GM23338 (cell line): ENCODE measurements at regions not wholly inside any gene's neighbourhood (a gene's known extent, or its start where the extent isn't known, plus 50 kb on each side); places are given as distances from the start of the nearest gene placed in this dataset.

Experiments
- ATAC-seq: fragments of 200-7000 bp; cut with Tn5 transposase; 3 replicates; pipeline ENCODE4 v1.9.1; 2020
- DNase-seq: peaks from one replicate; pipeline ENCODE4 v3.0.0-alpha.2; 2015; ENCODE audit warnings: low spot score
- H2AFZ ChIP-seq: fragments of 200-600 bp; sonication (generic); 2 replicates; pipeline ENCODE4 v1.8.0; 2016; ENCODE audit warnings: antibody characterized with exemption, mild to moderate bottlenecking, moderate library complexity
- H3F3A ChIP-seq: fragments of 200-600 bp; sonication (generic); replicated peaks from 2 replicates; pipeline ENCODE4 v1.8.0; 2017; ENCODE audit warnings: antibody characterized with exemption, mixed run types, low read depth
- H3K27ac ChIP-seq: fragments of 200-600 bp; sonication (generic); 2 replicates; pipeline ENCODE4 v1.6.1; 2016; ENCODE audit warnings: low read depth
- H3K27me3 ChIP-seq: fragments of 200-600 bp; sonication (generic); 2 replicates; pipeline ENCODE4 v1.8.0; 2016; ENCODE audit warnings: mild to moderate bottlenecking, mixed run types, moderate library complexity; ENCODE audit not compliant: insufficient read depth
- H3K36me3 ChIP-seq: fragments of 200-600 bp; sonication (generic); 2 replicates; pipeline ENCODE4 v1.8.0; 2016; ENCODE audit warnings: mild to moderate bottlenecking; ENCODE audit not compliant: insufficient read depth
- H3K4me1 ChIP-seq: fragments of 200-600 bp; sonication (generic); 2 replicates; pipeline ENCODE4 v1.8.0; 2016; ENCODE audit warnings: mild to moderate bottlenecking, moderate library complexity; ENCODE audit not compliant: insufficient read depth
- H3K4me2 ChIP-seq: fragments of 200-600 bp; sonication (generic); 2 replicates; pipeline ENCODE4 v1.7.1; 2017; ENCODE audit warnings: mixed run types
- H3K4me3 ChIP-seq: fragments of 200-600 bp; sonication (generic); 2 replicates; pipeline ENCODE4 v1.6.1; 2016; ENCODE audit warnings: mixed run types
- H3K79me2 ChIP-seq: fragments of 200-600 bp; sonication (generic); replicated peaks from 2 replicates; pipeline ENCODE4 v1.8.0; 2017; ENCODE audit warnings: mild to moderate bottlenecking; ENCODE audit not compliant: insufficient read depth
- H3K9me2 ChIP-seq: fragments of 200-600 bp; sonication (generic); 2 replicates; pipeline ENCODE4 v1.8.0; 2017; ENCODE audit not compliant: insufficient read depth
- H4K20me1 ChIP-seq: fragments of 200-600 bp; sonication (generic); replicated peaks from 2 replicates; pipeline ENCODE4 v1.8.0; 2017; ENCODE audit warnings: mild to moderate bottlenecking; ENCODE audit not compliant: insufficient read depth
- H3K27ac Mint-ChIP-seq: 2 replicates; pipeline ENCODE4 v1.8.0; 2020; ENCODE audit warnings: inconsistent platforms, mild to moderate bottlenecking, moderate library complexity, mixed read lengths
- H3K27me3 Mint-ChIP-seq: 3 replicates; pipeline ENCODE4 v1.8.0; 2022; ENCODE audit warnings: low read depth, mild to moderate bottlenecking, moderate library complexity, mixed read lengths, inconsistent platforms; ENCODE audit not compliant: insufficient read depth, poor library complexity
- H3K36me3 Mint-ChIP-seq: 3 replicates; pipeline ENCODE4 v1.8.0; 2021; ENCODE audit warnings: low read depth, mild to moderate bottlenecking, inconsistent platforms, moderate library complexity, mixed read lengths
- H3K4me1 Mint-ChIP-seq: 3 replicates; pipeline ENCODE4 v1.8.0; 2020; ENCODE audit warnings: mild to moderate bottlenecking, inconsistent platforms, mixed read lengths
- H3K4me3 Mint-ChIP-seq: 3 replicates; pipeline ENCODE4 v1.8.0; 2021; ENCODE audit warnings: moderate library complexity, mild to moderate bottlenecking, inconsistent platforms, mixed read lengths
- H3K9me3 Mint-ChIP-seq: 3 replicates; pipeline ENCODE4 v1.8.0; 2020; ENCODE audit warnings: moderate library complexity, mild to moderate bottlenecking, inconsistent platforms, mixed read lengths
- CREB1 ChIP-seq: fragments of 250-450 bp; sonication (Bioruptor Pico); IDR thresholded peaks from 2 replicates; pipeline ENCODE4 v1.5.0; 2020; ENCODE audit warnings: low read depth, mild to moderate bottlenecking, moderate library complexity
- EZH2 ChIP-seq: fragments of 200-600 bp; sonication (generic); IDR thresholded peaks from one replicate; pipeline ENCODE4 v1.8.0; 2017; ENCODE audit warnings: antibody characterized with exemption, mild to moderate bottlenecking, low read depth; ENCODE audit not compliant: unreplicated experiment
- EZH2phosphoT487 ChIP-seq: fragments of 200-600 bp; sonication (generic); IDR thresholded peaks from one replicate; pipeline ENCODE4 v1.8.1; 2018; ENCODE audit warnings: antibody characterized with exemption; ENCODE audit not compliant: unreplicated experiment
- JUNB ChIP-seq: IDR thresholded peaks from one replicate; pipeline ENCODE4 v1.6.1; 2016; ENCODE audit warnings: antibody characterized with exemption; ENCODE audit not compliant: unreplicated experiment
- NANOG ChIP-seq: IDR thresholded peaks from 2 replicates; pipeline ENCODE4 v1.6.1; 2016; ENCODE audit warnings: antibody characterized with exemption, borderline replicate concordance
- POLR2AphosphoS5 ChIP-seq: IDR thresholded peaks from 2 replicates; pipeline ENCODE4 v1.6.1; 2016; ENCODE audit warnings: antibody characterized with exemption, low read depth
- STAT1 ChIP-seq: IDR thresholded peaks from one replicate; pipeline ENCODE4 v1.6.1; 2016; ENCODE audit warnings: antibody characterized with exemption; ENCODE audit not compliant: unreplicated experiment
- TF ChIP-seq, protein P1 (sequence below), 2 experiments: fragments of 200-600 bp in 1 of 2; sonication (generic) in 1 of 2; conservative IDR thresholded peaks; 2 replicates each; pipeline versions ENCODE4 v1.5.1 to v1.6.1; 2016 to 2017; ENCODE audit warnings: antibody characterized with exemption in 2 of 2, low read depth in 2 of 2, mild to moderate bottlenecking in 2 of 2, moderate library complexity in 1 of 2
- TF ChIP-seq, protein P2 (sequence below): fragments of 250-450 bp; sonication (Bioruptor Pico); IDR thresholded peaks from 2 replicates; pipeline ENCODE4 v1.5.0; 2020; ENCODE audit warnings: mild to moderate bottlenecking, moderate library complexity
- TF ChIP-seq, protein P3 (sequence below): IDR thresholded peaks from one replicate; pipeline ENCODE4 v1.6.1; 2018; ENCODE audit warnings: antibody characterized with exemption; ENCODE audit not compliant: unreplicated experiment
- TF ChIP-seq, protein P4 (sequence below): IDR thresholded peaks from 2 replicates; pipeline ENCODE4 v1.6.1; 2016; ENCODE audit warnings: antibody characterized with exemption

DNA sequence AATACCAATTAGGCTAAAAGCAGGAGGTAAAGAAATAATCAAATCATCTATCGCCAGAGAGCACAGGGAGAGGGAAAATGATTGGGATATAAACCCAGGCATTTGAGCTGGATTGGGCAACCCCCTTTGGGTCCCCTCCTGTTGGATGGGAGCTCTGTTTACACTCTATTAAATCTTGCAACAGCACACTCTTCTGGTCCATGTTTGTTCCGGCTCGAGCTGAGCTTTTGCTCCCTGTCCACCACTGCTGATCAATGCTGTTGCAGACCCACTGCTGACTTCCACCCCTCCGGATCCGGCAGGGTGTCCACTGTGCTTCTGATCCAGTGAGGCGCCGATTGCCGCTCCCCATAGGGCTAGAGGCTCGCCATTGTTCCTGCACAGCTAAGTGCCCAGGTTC, 493.8 kb downstream of the MATN1 start:
- ATAC-seq (no peak), DNase-seq (no peak)
- Mint-ChIP-seq H3K27me3 (peaks cover 2% of the 10 kb centered on the region), H3K4me1 (no peaks in the 10 kb centered on the region), H3K36me3 (no peaks in the 10 kb centered on the region), H3K27ac (no peak overlapping the region), H3K9me3 (peaks cover 5% of the 10 kb centered on the region; the same call in 1 of the 3 replicates), H3K4me3 (no peak overlapping the region)
- no peaks in the 10 kb centered on the region for H3F3A ChIP-seq
- no peaks in the 10 kb centered on the region for H3K4me1 ChIP-seq
- H2AFZ ChIP-seq: no peak overlapping the region
- TF ChIP-seq NANOG (no peak), POLR2AphosphoS5 (no peak), CREB1 (CRISPR knock-in tag) (no peak), EZH2 (no peak), EZH2phosphoT487 (no peak), JUNB (no peak), STAT1 (no peak)
- TF ChIP-seq, protein P1, sequence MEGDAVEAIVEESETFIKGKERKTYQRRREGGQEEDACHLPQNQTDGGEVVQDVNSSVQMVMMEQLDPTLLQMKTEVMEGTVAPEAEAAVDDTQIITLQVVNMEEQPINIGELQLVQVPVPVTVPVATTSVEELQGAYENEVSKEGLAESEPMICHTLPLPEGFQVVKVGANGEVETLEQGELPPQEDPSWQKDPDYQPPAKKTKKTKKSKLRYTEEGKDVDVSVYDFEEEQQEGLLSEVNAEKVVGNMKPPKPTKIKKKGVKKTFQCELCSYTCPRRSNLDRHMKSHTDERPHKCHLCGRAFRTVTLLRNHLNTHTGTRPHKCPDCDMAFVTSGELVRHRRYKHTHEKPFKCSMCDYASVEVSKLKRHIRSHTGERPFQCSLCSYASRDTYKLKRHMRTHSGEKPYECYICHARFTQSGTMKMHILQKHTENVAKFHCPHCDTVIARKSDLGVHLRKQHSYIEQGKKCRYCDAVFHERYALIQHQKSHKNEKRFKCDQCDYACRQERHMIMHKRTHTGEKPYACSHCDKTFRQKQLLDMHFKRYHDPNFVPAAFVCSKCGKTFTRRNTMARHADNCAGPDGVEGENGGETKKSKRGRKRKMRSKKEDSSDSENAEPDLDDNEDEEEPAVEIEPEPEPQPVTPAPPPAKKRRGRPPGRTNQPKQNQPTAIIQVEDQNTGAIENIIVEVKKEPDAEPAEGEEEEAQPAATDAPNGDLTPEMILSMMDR (conservative IDR thresholded peaks at IDR 0.05; ENCODE audit: low read depth in 2 of 2): no peak
- TF ChIP-seq, protein P2, sequence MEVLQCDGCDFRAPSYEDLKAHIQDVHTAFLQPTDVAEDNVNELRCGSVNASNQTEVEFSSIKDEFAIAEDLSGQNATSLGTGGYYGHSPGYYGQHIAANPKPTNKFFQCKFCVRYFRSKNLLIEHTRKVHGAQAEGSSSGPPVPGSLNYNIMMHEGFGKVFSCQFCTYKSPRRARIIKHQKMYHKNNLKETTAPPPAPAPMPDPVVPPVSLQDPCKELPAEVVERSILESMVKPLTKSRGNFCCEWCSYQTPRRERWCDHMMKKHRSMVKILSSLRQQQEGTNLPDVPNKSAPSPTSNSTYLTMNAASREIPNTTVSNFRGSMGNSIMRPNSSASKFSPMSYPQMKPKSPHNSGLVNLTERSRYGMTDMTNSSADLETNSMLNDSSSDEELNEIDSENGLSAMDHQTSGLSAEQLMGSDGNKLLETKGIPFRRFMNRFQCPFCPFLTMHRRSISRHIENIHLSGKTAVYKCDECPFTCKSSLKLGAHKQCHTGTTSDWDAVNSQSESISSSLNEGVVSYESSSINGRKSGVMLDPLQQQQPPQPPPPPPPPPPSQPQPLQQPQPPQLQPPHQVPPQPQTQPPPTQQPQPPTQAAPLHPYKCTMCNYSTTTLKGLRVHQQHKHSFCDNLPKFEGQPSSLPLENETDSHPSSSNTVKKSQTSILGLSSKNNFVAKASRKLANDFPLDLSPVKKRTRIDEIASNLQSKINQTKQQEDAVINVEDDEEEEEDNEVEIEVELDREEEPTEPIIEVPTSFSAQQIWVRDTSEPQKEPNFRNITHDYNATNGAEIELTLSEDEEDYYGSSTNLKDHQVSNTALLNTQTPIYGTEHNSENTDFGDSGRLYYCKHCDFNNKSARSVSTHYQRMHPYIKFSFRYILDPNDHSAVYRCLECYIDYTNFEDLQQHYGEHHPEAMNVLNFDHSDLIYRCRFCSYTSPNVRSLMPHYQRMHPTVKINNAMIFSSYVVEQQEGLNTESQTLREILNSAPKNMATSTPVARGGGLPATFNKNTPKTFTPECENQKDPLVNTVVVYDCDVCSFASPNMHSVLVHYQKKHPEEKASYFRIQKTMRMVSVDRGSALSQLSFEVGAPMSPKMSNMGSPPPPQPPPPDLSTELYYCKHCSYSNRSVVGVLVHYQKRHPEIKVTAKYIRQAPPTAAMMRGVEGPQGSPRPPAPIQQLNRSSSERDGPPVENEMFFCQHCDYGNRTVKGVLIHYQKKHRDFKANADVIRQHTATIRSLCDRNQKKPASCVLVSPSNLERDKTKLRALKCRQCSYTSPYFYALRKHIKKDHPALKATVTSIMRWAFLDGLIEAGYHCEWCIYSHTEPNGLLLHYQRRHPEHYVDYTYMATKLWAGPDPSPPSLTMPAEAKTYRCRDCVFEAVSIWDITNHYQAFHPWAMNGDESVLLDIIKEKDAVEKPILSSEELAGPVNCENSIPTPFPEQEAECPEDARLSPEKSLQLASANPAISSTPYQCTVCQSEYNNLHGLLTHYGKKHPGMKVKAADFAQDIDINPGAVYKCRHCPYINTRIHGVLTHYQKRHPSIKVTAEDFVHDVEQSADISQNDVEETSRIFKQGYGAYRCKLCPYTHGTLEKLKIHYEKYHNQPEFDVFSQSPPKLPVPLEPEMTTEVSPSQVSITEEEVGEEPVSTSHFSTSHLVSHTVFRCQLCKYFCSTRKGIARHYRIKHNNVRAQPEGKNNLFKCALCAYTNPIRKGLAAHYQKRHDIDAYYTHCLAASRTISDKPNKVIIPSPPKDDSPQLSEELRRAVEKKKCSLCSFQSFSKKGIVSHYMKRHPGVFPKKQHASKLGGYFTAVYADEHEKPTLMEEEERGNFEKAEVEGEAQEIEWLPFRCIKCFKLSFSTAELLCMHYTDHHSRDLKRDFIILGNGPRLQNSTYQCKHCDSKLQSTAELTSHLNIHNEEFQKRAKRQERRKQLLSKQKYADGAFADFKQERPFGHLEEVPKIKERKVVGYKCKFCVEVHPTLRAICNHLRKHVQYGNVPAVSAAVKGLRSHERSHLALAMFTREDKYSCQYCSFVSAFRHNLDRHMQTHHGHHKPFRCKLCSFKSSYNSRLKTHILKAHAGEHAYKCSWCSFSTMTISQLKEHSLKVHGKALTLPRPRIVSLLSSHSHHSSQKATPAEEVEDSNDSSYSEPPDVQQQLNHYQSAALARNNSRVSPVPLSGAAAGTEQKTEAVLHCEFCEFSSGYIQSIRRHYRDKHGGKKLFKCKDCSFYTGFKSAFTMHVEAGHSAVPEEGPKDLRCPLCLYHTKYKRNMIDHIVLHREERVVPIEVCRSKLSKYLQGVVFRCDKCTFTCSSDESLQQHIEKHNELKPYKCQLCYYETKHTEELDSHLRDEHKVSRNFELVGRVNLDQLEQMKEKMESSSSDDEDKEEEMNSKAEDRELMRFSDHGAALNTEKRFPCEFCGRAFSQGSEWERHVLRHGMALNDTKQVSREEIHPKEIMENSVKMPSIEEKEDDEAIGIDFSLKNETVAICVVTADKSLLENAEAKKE (CRISPR knock-in tag): no peak
- TF ChIP-seq, protein P3, sequence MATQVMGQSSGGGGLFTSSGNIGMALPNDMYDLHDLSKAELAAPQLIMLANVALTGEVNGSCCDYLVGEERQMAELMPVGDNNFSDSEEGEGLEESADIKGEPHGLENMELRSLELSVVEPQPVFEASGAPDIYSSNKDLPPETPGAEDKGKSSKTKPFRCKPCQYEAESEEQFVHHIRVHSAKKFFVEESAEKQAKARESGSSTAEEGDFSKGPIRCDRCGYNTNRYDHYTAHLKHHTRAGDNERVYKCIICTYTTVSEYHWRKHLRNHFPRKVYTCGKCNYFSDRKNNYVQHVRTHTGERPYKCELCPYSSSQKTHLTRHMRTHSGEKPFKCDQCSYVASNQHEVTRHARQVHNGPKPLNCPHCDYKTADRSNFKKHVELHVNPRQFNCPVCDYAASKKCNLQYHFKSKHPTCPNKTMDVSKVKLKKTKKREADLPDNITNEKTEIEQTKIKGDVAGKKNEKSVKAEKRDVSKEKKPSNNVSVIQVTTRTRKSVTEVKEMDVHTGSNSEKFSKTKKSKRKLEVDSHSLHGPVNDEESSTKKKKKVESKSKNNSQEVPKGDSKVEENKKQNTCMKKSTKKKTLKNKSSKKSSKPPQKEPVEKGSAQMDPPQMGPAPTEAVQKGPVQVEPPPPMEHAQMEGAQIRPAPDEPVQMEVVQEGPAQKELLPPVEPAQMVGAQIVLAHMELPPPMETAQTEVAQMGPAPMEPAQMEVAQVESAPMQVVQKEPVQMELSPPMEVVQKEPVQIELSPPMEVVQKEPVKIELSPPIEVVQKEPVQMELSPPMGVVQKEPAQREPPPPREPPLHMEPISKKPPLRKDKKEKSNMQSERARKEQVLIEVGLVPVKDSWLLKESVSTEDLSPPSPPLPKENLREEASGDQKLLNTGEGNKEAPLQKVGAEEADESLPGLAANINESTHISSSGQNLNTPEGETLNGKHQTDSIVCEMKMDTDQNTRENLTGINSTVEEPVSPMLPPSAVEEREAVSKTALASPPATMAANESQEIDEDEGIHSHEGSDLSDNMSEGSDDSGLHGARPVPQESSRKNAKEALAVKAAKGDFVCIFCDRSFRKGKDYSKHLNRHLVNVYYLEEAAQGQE: no peak
- TF ChIP-seq, protein P4, sequence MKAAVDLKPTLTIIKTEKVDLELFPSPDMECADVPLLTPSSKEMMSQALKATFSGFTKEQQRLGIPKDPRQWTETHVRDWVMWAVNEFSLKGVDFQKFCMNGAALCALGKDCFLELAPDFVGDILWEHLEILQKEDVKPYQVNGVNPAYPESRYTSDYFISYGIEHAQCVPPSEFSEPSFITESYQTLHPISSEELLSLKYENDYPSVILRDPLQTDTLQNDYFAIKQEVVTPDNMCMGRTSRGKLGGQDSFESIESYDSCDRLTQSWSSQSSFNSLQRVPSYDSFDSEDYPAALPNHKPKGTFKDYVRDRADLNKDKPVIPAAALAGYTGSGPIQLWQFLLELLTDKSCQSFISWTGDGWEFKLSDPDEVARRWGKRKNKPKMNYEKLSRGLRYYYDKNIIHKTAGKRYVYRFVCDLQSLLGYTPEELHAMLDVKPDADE: no peak
- H3K27ac ChIP-seq: no peak overlapping the region
- no peak overlapping the region for H3K4me3 ChIP-seq
- H3K4me2 ChIP-seq: no peak overlapping the region
- no peaks in the 10 kb centered on the region for H3K36me3 ChIP-seq
- H4K20me1 ChIP-seq: no peaks in the 10 kb centered on the region
- no peaks in the 10 kb centered on the region for H3K9me2 ChIP-seq
- no peaks in the 10 kb centered on the region for H3K27me3 ChIP-seq
- H3K79me2 ChIP-seq: no peaks in the 10 kb centered on the region
